ENCODE measurements at regions not wholly inside any gene's neighbourhood (a gene's known extent, or its start where the extent isn't known, plus 50 kb on each side); places are given as distances from the start of the nearest gene placed in this dataset.
"Not testable (repeated sequence)": the region's sequence is repeated elsewhere in the genome, so short reads cannot be mapped to it uniquely, and the experiment has no call there.

DNA sequence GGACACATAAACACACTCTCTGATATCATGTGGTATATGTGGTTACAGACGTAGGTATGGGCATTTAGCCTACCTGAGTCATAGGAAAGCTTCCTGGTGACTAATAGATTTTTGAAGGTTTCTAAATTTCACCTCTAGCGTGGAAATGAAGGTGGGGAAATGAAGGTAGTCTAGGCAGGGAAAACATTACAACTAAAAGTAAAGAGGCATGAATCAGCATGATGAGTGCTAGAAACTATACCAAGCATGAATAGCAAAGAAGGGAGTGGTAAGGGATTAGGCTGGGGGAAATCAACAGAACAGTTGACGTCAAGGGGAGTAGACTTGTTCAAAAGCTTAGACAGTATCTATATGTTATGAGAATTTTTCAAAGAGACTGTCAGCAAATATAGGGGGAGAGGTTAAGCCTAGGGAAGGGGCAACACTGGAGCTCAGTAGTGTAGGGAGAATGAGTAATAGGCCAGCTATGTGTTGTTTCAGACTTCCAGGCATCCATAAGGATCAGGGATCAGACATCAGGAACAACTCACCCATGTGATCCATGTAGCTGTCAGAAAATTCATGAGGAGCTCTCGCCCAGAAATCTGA lies 279.3 kb upstream of the DIPK2B start:
- Histone ChIP-seq H3K27me3 (ENCODE audit: control insufficient read depth, insufficient read depth, low read length) (no peaks in the 10 kb centered on the region), H3K9me3 (ENCODE audit: control insufficient read depth, insufficient read depth, low read depth, low read length) (peaks cover 19% of the 10 kb centered on the region), H3K4me1 (ENCODE audit: control insufficient read depth, insufficient read depth, low read length) (no peaks in the 10 kb centered on the region), H3K27ac (ENCODE audit: low read depth, low read length) (no peak overlapping the region), H3K4me3 (ENCODE audit: low read depth, low read length) (no peak overlapping the region), H3K9ac (ENCODE audit: low read length) (no peak overlapping the region), H3K36me3 (ENCODE audit: control insufficient read depth, insufficient read depth, low read length) (no peaks in the 10 kb centered on the region)

GRCh38 chrX:45479196-45479834 lies 278.6 kb upstream of the DIPK2B start:
- Histone ChIP-seq H3K9ac (ENCODE audit: low read length) (no peak overlapping the region), H3K9me3 (ENCODE audit: control insufficient read depth, insufficient read depth, low read depth, low read length) (peaks cover 19% of the 10 kb centered on the region), H3K36me3 (ENCODE audit: control insufficient read depth, insufficient read depth, low read length) (no peaks in the 10 kb centered on the region), H3K27ac (ENCODE audit: low read depth, low read length) (no peak overlapping the region), H3K4me3 (ENCODE audit: low read depth, low read length) (no peak overlapping the region), H3K4me1 (ENCODE audit: control insufficient read depth, insufficient read depth, low read length) (no peaks in the 10 kb centered on the region), H3K27me3 (ENCODE audit: control insufficient read depth, insufficient read depth, low read length) (no peaks in the 10 kb centered on the region)

DNA sequence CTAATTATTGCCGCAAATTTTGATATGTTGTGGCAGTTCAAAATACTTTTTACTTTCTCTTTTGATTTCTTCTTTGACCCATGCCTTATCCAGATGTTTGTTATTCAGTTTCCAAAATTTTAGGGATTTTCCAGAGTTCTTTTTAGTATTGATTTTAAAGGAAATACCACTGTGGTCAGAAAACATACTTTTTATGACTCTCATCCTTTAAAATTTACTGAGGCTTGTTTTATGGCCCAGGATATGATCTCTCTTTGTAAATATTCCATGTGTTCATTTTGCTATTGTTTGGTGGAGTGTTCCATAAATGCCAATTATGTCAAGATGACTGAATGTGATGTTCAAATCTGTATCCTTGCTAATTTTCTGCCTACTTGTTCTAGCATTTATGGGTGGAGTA lies 272.3 kb upstream of the DIPK2B start:
- Histone ChIP-seq H3K27me3 (ENCODE audit: control insufficient read depth, insufficient read depth, low read length) (no peaks in the 10 kb centered on the region), H3K27ac (ENCODE audit: low read depth, low read length) (no peak overlapping the region), H3K4me1 (ENCODE audit: control insufficient read depth, insufficient read depth, low read length) (no peaks in the 10 kb centered on the region), H3K36me3 (ENCODE audit: control insufficient read depth, insufficient read depth, low read length) (no peaks in the 10 kb centered on the region), H3K9me3 (ENCODE audit: control insufficient read depth, insufficient read depth, low read depth, low read length) (peaks cover 31% of the 10 kb centered on the region), H3K4me3 (ENCODE audit: low read depth, low read length) (no peak overlapping the region), H3K9ac (ENCODE audit: low read length) (no peak overlapping the region)

GRCh38 chrX:45467537-45467936 lies 266.9 kb upstream of the DIPK2B start:
- H3K9ac ChIP-seq (ENCODE audit: low read length); H3K36me3 ChIP-seq (ENCODE audit: control insufficient read depth, insufficient read depth, low read length); H3K4me1 ChIP-seq (ENCODE audit: control insufficient read depth, insufficient read depth, low read length); H3K27ac ChIP-seq (ENCODE audit: low read depth, low read length); H3K27me3 ChIP-seq (ENCODE audit: control insufficient read depth, insufficient read depth, low read length); H3K4me3 ChIP-seq (ENCODE audit: low read depth, low read length): not testable (repeated sequence)
- peaks cover 37% of the 10 kb centered on the region for H3K9me3 ChIP-seq (ENCODE audit: control insufficient read depth, insufficient read depth, low read depth, low read length)

- H3K9ac ChIP-seq (ENCODE audit: low read length); H3K27ac ChIP-seq (ENCODE audit: low read depth, low read length); H3K36me3 ChIP-seq (ENCODE audit: control insufficient read depth, insufficient read depth, low read length); H3K27me3 ChIP-seq (ENCODE audit: control insufficient read depth, insufficient read depth, low read length): not testable (repeated sequence)
- Histone ChIP-seq H3K4me3 (ENCODE audit: low read depth, low read length) (peak overlapping the region; percentile 15; the same call in 1 of the 2 replicates), H3K9me3 (ENCODE audit: control insufficient read depth, insufficient read depth, low read depth, low read length) (peaks cover 36% of the 10 kb centered on the region), H3K4me1 (ENCODE audit: control insufficient read depth, insufficient read depth, low read length) (peaks cover 27% of the 10 kb centered on the region)
Measured at GRCh38 chrX:45455732-45456131, 255.1 kb upstream of the DIPK2B start.

DNA sequence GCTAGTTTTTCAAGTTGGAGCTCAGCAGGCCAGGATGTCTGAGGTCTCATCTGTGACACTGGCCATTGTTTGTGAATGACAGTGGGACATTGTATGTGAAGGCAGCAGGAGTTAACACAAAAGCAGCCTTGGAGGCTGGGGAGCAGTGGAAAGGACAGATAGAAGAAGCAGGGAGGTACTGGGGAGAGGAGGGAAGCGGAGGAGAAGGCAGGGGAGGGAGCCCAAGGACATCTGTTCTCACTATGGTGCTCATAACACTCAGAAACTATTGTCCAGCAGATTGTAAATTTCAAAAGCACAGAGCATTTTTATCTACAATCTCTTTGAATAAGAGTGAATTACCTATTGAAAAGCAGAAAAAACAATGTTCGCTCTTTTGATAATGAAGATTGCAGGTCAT lies 253.6 kb upstream of the DIPK2B start:
- no peak overlapping the region for H3K9ac ChIP-seq (ENCODE audit: low read length)
- no peaks in the 10 kb centered on the region for H3K27me3 ChIP-seq (ENCODE audit: control insufficient read depth, insufficient read depth, low read length)
- H3K27ac ChIP-seq (ENCODE audit: low read depth, low read length): no peak overlapping the region

GRCh38 chrX:45449982-45450381 lies 249.3 kb upstream of the DIPK2B start:
- H3K4me1 ChIP-seq (ENCODE audit: control insufficient read depth, insufficient read depth, low read length): peaks cover 22% of the 10 kb centered on the region

More for the DNA sequence above, 253.6 kb upstream of the DIPK2B start:
- Histone ChIP-seq H3K4me1 (ENCODE audit: control insufficient read depth, insufficient read depth, low read length) (peaks cover 27% of the 10 kb centered on the region), H3K4me3 (ENCODE audit: low read depth, low read length) (no peak overlapping the region), H3K9me3 (ENCODE audit: control insufficient read depth, insufficient read depth, low read depth, low read length) (peaks cover 31% of the 10 kb centered on the region), H3K36me3 (ENCODE audit: control insufficient read depth, insufficient read depth, low read length) (no peaks in the 10 kb centered on the region)

DNA sequence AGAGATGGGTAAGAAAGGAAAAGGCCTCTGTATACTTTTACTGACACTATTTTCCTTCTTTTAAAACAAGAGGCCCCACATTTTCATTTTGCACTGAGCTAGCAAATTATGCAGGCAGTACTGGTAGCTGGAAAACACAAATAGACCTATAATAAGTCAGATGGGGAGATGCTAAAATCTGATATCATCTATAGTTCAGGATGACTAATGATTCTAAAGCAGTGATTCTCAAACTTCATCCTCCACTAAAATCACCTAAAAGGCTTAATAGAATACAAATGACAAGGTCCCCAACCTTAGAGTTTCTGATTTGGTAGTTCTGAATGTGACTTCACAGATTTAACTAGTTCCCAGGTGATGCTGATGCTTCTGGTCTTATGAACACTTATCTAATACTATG lies 247.3 kb upstream of the DIPK2B start:
- Histone ChIP-seq H3K4me1 (ENCODE audit: control insufficient read depth, insufficient read depth, low read length) (peaks cover 10% of the 10 kb centered on the region; the same call in 1 of the 2 replicates), H3K27ac (ENCODE audit: low read depth, low read length) (no peak overlapping the region), H3K9me3 (ENCODE audit: control insufficient read depth, insufficient read depth, low read depth, low read length) (0 out of 2 replicates have a peak, but pooled peaks cover 3% of the 10 kb centered on the region), H3K9ac (ENCODE audit: low read length) (no peak overlapping the region), H3K27me3 (ENCODE audit: control insufficient read depth, insufficient read depth, low read length) (peaks cover 4% of the 10 kb centered on the region; the same call in 1 of the 2 replicates), H3K4me3 (ENCODE audit: low read depth, low read length) (no peak overlapping the region), H3K36me3 (ENCODE audit: control insufficient read depth, insufficient read depth, low read length) (no peaks in the 10 kb centered on the region)

More at GRCh38 chrX:45449982-45450381, 249.3 kb upstream of the DIPK2B start:
- 0 out of 2 replicates have a peak, but pooled peaks cover 3% of the 10 kb centered on the region for H3K9me3 ChIP-seq (ENCODE audit: control insufficient read depth, insufficient read depth, low read depth, low read length)
- H3K27me3 ChIP-seq (ENCODE audit: control insufficient read depth, insufficient read depth, low read length): peaks cover 4% of the 10 kb centered on the region; the same call in 1 of the 2 replicates
- H3K9ac ChIP-seq (ENCODE audit: low read length): no peak overlapping the region
- no peak overlapping the region for H3K27ac ChIP-seq (ENCODE audit: low read depth, low read length)
- no peaks in the 10 kb centered on the region for H3K36me3 ChIP-seq (ENCODE audit: control insufficient read depth, insufficient read depth, low read length)
- H3K4me3 ChIP-seq (ENCODE audit: low read depth, low read length): no peak overlapping the region

DNA sequence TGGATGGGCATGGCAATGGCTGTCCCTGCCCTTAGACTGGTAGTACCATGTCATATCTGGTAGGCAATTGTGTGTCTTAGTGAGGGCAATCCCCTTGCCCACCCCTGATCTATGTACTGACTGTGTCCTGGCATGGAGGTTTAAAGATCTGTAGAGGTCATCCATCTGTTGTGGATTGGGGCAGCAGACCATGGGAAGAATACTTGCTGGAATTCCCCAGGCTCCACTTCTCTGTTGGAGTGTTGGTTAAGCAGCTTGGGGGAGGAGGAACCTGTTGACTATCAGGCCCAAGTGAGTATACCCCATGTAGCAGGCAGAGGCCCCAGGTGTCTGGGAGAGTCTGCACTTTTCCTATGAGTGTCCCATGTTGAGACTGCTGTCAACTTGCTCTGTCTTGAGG lies 246.7 kb upstream of the DIPK2B start:
- no peak overlapping the region for H3K9ac ChIP-seq (ENCODE audit: low read length)
- H3K36me3 ChIP-seq (ENCODE audit: control insufficient read depth, insufficient read depth, low read length): no peaks in the 10 kb centered on the region
- no peak overlapping the region for H3K27ac ChIP-seq (ENCODE audit: low read depth, low read length)
- 0 out of 2 replicates have a peak, but pooled peaks cover 3% of the 10 kb centered on the region for H3K9me3 ChIP-seq (ENCODE audit: control insufficient read depth, insufficient read depth, low read depth, low read length)
- peaks cover 4% of the 10 kb centered on the region; the same call in 1 of the 2 replicates for H3K27me3 ChIP-seq (ENCODE audit: control insufficient read depth, insufficient read depth, low read length)
- no peak overlapping the region for H3K4me3 ChIP-seq (ENCODE audit: low read depth, low read length)
- H3K4me1 ChIP-seq (ENCODE audit: control insufficient read depth, insufficient read depth, low read length): peaks cover 10% of the 10 kb centered on the region; the same call in 1 of the 2 replicates

DNA sequence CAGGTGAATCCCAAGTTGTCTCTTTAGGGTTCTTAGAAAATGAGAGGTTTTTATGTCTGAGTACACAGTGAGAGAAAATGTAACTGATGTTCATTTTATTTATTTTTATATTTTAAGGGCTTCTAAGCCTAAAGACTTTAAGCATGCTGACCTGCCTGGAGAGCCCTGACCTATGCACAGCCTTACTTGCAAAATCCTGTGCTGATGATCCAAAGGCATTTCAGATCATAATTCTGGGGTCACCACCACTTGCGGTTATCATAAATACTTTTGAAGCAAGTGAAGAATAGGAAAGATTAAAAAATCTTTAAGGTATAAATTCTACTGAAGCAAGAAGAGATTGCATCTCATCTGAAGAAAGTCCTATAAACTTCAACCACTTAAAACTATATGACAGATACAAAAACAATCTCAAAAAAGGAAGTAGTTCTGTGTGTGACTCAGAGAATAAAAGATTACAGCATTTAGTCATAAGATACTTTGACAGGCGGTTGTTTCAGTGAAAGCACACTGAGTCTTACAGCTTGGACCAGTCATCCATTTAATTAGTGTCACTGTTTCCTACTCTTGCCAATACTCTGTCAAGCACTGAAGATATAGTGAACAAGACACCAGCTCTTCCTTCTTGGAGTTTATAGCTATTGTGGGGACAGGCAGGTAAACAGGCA lies 245.2 kb upstream of the DIPK2B start:
- Histone ChIP-seq H3K9ac (ENCODE audit: low read length) (no peak overlapping the region), H3K27ac (ENCODE audit: low read depth, low read length) (no peak overlapping the region)

DNA sequence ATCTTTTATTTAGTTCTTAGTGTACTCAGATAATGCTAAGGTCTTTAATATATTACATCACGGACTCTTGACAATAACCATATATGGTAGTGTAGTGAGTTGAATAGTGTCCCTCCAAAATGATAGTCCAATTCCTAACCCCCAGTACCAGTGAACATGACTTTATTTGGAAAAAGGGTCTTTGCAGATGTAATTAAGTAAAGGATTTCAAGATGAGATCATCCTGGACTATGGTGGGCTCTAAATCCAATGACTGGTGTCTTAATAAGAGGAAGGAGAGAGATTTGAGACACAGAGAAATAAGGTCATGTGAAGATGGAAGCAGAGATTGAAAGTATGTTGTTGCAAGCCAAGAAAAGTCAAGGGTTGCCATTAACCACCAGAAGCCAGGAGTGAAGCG lies 236.5 kb upstream of the DIPK2B start:
- no peaks in the 10 kb centered on the region for H3K27me3 ChIP-seq (ENCODE audit: control insufficient read depth, insufficient read depth, low read length)
- H3K4me1 ChIP-seq (ENCODE audit: control insufficient read depth, insufficient read depth, low read length): peaks cover 38% of the 10 kb centered on the region
- H3K9ac ChIP-seq (ENCODE audit: low read length): no peak overlapping the region
- H3K36me3 ChIP-seq (ENCODE audit: control insufficient read depth, insufficient read depth, low read length): no peaks in the 10 kb centered on the region
- no peak overlapping the region for H3K27ac ChIP-seq (ENCODE audit: low read depth, low read length)
- H3K9me3 ChIP-seq (ENCODE audit: control insufficient read depth, insufficient read depth, low read depth, low read length): 0 out of 2 replicates have a peak, but pooled peaks cover 2% of the 10 kb centered on the region
- H3K4me3 ChIP-seq (ENCODE audit: low read depth, low read length): no peak overlapping the region

More for the DNA sequence above, 245.2 kb upstream of the DIPK2B start:
- H3K27me3 ChIP-seq (ENCODE audit: control insufficient read depth, insufficient read depth, low read length): peaks cover 4% of the 10 kb centered on the region; the same call in 1 of the 2 replicates
- H3K4me3 ChIP-seq (ENCODE audit: low read depth, low read length): no peak overlapping the region
- H3K4me1 ChIP-seq (ENCODE audit: control insufficient read depth, insufficient read depth, low read length): peaks cover 3% of the 10 kb centered on the region; the same call in 1 of the 2 replicates
- no peaks in the 10 kb centered on the region for H3K36me3 ChIP-seq (ENCODE audit: control insufficient read depth, insufficient read depth, low read length)
- 0 out of 2 replicates have a peak, but pooled peaks cover 2% of the 10 kb centered on the region for H3K9me3 ChIP-seq (ENCODE audit: control insufficient read depth, insufficient read depth, low read depth, low read length)

Measured in HUES6 (cell line).